ENCODE measurements at regions not wholly inside any gene's neighbourhood (a gene's known extent, or its start where the extent isn't known, plus 50 kb on each side); places are given as distances from the start of the nearest gene placed in this dataset.

- TF ChIP-seq CTCF (IDR thresholded peaks at IDR 0.05; ENCODE audit: low read length) (no peak), EZH2 (IDR thresholded peaks at IDR 0.05; ENCODE audit: borderline replicate concordance, low read length) (no peak)
These were observed 663.0 kb upstream of the GRM3 start for GRCh38 chr7:85980740-85981139.

Data from OCI-LY1 (cell line).